Panc1 (cell line): ENCODE measurements at regions not wholly inside any gene's neighbourhood (a gene's known extent, or its start where the extent isn't known, plus 50 kb on each side); places are given as distances from the start of the nearest gene placed in this dataset.

Experiments used
- TF ChIP-seq, protein P1 (sequence below): fragments of 450-650 bp; IDR thresholded peaks from 2 replicates; pipeline ENCODE4 v1.5.1; 2017; ENCODE audit warnings: mild to moderate bottlenecking
- TF ChIP-seq, protein P2 (sequence below), 2 experiments: IDR thresholded peaks; 2 replicates each; pipeline ENCODE4 v1.6.1; 2011 to 2012; ENCODE audit warnings: low read depth in 2 of 2, control low read depth in 1 of 2, low read length in 1 of 2, mild to moderate bottlenecking in 1 of 2, moderate library complexity in 1 of 2; ENCODE audit not compliant: insufficient read depth in 1 of 2

DNA sequence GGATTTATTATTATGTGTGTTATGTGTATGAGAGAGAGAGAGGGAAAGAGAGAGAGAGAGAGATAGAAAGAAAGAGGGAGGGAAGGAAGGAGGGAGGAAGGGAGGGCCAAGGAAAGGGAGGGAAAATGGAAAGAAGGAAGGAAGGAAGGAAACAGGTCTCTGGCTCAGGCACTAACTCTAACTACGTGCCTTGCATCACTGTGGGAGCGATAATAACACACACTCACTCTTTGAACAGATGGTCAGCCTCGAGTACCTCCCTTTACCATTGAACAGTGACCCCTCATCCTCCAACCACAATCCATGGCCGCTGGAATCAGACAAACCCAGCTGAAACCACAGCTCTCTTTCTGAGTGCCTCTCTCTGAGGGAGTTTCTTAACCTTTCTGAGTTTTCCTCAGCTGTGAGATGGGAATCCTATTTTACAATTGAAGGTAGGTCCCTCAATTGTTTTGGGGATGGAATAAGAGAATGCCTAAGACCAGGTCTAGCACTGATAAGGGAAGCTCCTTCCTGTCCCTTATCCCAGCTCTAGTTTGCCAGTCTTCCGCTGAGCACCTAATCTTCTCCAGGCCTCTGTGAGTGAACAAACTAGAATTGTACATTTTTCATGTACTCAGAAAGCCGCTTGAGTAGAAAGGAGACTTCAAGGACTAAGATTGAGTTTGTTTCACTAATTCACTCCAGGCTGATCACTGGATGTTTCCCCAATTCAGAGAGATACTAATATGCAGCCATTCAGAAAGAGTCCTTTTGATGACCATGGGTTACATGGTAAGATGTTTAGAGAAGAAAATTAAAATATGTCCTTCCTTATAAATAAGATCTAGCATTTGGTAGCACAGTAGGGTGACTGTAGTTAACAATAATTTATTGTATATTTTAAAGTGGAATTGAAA lies 62.8 kb downstream of the IRF2BP2 start:
- TF ChIP-seq, protein P1, sequence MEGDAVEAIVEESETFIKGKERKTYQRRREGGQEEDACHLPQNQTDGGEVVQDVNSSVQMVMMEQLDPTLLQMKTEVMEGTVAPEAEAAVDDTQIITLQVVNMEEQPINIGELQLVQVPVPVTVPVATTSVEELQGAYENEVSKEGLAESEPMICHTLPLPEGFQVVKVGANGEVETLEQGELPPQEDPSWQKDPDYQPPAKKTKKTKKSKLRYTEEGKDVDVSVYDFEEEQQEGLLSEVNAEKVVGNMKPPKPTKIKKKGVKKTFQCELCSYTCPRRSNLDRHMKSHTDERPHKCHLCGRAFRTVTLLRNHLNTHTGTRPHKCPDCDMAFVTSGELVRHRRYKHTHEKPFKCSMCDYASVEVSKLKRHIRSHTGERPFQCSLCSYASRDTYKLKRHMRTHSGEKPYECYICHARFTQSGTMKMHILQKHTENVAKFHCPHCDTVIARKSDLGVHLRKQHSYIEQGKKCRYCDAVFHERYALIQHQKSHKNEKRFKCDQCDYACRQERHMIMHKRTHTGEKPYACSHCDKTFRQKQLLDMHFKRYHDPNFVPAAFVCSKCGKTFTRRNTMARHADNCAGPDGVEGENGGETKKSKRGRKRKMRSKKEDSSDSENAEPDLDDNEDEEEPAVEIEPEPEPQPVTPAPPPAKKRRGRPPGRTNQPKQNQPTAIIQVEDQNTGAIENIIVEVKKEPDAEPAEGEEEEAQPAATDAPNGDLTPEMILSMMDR = no peak
- TF ChIP-seq, protein P2, sequence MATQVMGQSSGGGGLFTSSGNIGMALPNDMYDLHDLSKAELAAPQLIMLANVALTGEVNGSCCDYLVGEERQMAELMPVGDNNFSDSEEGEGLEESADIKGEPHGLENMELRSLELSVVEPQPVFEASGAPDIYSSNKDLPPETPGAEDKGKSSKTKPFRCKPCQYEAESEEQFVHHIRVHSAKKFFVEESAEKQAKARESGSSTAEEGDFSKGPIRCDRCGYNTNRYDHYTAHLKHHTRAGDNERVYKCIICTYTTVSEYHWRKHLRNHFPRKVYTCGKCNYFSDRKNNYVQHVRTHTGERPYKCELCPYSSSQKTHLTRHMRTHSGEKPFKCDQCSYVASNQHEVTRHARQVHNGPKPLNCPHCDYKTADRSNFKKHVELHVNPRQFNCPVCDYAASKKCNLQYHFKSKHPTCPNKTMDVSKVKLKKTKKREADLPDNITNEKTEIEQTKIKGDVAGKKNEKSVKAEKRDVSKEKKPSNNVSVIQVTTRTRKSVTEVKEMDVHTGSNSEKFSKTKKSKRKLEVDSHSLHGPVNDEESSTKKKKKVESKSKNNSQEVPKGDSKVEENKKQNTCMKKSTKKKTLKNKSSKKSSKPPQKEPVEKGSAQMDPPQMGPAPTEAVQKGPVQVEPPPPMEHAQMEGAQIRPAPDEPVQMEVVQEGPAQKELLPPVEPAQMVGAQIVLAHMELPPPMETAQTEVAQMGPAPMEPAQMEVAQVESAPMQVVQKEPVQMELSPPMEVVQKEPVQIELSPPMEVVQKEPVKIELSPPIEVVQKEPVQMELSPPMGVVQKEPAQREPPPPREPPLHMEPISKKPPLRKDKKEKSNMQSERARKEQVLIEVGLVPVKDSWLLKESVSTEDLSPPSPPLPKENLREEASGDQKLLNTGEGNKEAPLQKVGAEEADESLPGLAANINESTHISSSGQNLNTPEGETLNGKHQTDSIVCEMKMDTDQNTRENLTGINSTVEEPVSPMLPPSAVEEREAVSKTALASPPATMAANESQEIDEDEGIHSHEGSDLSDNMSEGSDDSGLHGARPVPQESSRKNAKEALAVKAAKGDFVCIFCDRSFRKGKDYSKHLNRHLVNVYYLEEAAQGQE (IDR thresholded peaks at IDR 0.05; ENCODE audit: insufficient read depth in 1 of 2, low read depth in 2 of 2, low read length in 1 of 2) = no peak
